Ovary (tissue), 7 donors: ENCODE measurements at regions not wholly inside any gene's neighbourhood (a gene's known extent, or its start where the extent isn't known, plus 50 kb on each side); places are given as distances from the start of the nearest gene placed in this dataset.

Source experiments
- DNase-seq, 5 donors: peaks; one replicate each; pipeline ENCODE4 v3.0.0-alpha.2; 2019 to 2020
- H3K27ac ChIP-seq, 2 donors: fragments of 200-600 bp; one replicate each; pipeline versions ENCODE4 v1.5.1 to v1.8.0; 2019 to 2022
- H3K27me3 ChIP-seq: fragments of 200-600 bp; one replicate; pipeline ENCODE4 v1.8.0; 2022
- H3K36me3 ChIP-seq: fragments of 200-600 bp; sonication (generic); one replicate; pipeline ENCODE4 v1.5.1; 2019
- H3K4me1 ChIP-seq: one replicate; pipeline ENCODE4 v1.8.1; 2013; ENCODE audit warnings: mild to moderate bottlenecking, moderate library complexity; ENCODE audit not compliant: insufficient read depth
- H3K4me3 ChIP-seq: fragments of 200-600 bp; sonication (generic); one replicate; pipeline ENCODE4 v1.5.1; 2017
- H3K9me3 ChIP-seq, 2 donors: fragments of 200-600 bp in 1 of 2; sonication (generic) in 1 of 2; one replicate each; pipeline versions ENCODE4 v1.5.1 to v1.8.1; 2013 to 2019; ENCODE audit warnings: mild to moderate bottlenecking in 1 of 2, moderate library complexity in 1 of 2
- CTCF ChIP-seq, 3 donors: fragments of 450-650 bp in 2 of 3; fragments of 200-600 bp in 1 of 3; IDR thresholded peaks; one replicate each; pipeline versions ENCODE4 v1.5.1 to v1.8.0; 2016 to 2022; ENCODE audit warnings: antibody characterized with exemption in 3 of 3, mild to moderate bottlenecking in 1 of 3
- EP300 ChIP-seq: sonication (generic); formaldehyde crosslinking; IDR thresholded peaks from one replicate; pipeline ENCODE4 v1.6.1; 2017; ENCODE audit warnings: antibody characterized with exemption
- POLR2A ChIP-seq: fragments of 450-650 bp; IDR thresholded peaks from one replicate; pipeline ENCODE4 v1.6.1; 2017; ENCODE audit warnings: antibody characterized with exemption, mild to moderate bottlenecking, moderate library complexity
- WGBS, 3 donors: extraction: QIAGEN DNeasy Blood & Tissue Kit in 1 of 3; methylation state at CpG; one replicate each; pipeline versions ENCODE4 v1.1.5 to v1.1.7; 2013 to 2017; 5-methylcytosine and 5-hydroxymethylcytosine counted together
- intact Hi-C, 4 donors: fragments of 100-400 bp; cut with DNase I; formaldehyde crosslinking; loops; one replicate each; pipeline versions ENCODE4 v1.11.0 to v1.15.1; 2022 to 2023
- donor health status: DM: no; HTN: no; CAD: no; lungs with moderate emphysema.
- donor health status: DM: no; HTN: no; CAD: no.
- donor health status: Bipolar disorder and iron deficiency.
- donor health status: DM: no; HTN: no; CAD: no.
- donor health status: DM: yes; HTN: yes; CAD: no.

- no peak for DNase-seq
- H3K36me3 ChIP-seq, result no peaks in the 10 kb centered on the region
- no peak overlapping the region for H3K27ac ChIP-seq
- no peaks in the 10 kb centered on the region for H3K4me1 ChIP-seq
- H3K4me3 ChIP-seq, result no peak overlapping the region
- TF ChIP-seq CTCF (IDR thresholded peaks at IDR 0.05), result no peak
- no peak for TF ChIP-seq EP300
- TF ChIP-seq POLR2A, result no peak
- intact Hi-C loops, result no loop called here
- no peaks in the 10 kb centered on the region for H3K9me3 ChIP-seq
- no peaks in the 10 kb centered on the region for H3K27me3 ChIP-seq
- 58 to 73% (median 64%) methylated on average over 3 of the region's 3 CpGs for WGBS, 3 donors
Observed at GRCh38 chr3:181518222-181518621, 193.5 kb upstream of the SOX2 start.

GRCh38 chr3:181512787-181513186 lies 198.9 kb upstream of the SOX2 start:
- DNase-seq, result no peak
- intact Hi-C loops, result no loop called here
- H3K4me1 ChIP-seq, result no peaks in the 10 kb centered on the region
- H3K9me3 ChIP-seq, result peaks cover 0 to 3% of the 10 kb centered on the region in 2 donors
- no peak overlapping the region for H3K4me3 ChIP-seq
- H3K36me3 ChIP-seq, result no peaks in the 10 kb centered on the region
- no peak for TF ChIP-seq EP300
- no peak for TF ChIP-seq CTCF (IDR thresholded peaks at IDR 0.05)
- TF ChIP-seq POLR2A, result no peak
- no peaks in the 10 kb centered on the region for H3K27me3 ChIP-seq
- 78 to 84% (median 81%) methylated on average over 1 of the region's 1 CpG for WGBS, 3 donors
- H3K27ac ChIP-seq, result no peak overlapping the region

- Histone ChIP-seq H3K9me3 (peaks cover 0 to 3% of the 10 kb centered on the region in 2 donors), H3K4me3 (no peak overlapping the region), H3K27me3 (no peaks in the 10 kb centered on the region), H3K27ac (no peak overlapping the region), H3K36me3 (no peaks in the 10 kb centered on the region), H3K4me1 (no peaks in the 10 kb centered on the region)
- intact Hi-C loops, result no loop called here
- no peak for TF ChIP-seq POLR2A
- no peak for TF ChIP-seq CTCF (IDR thresholded peaks at IDR 0.05)
- TF ChIP-seq EP300, result no peak
- 58 to 73% (median 61%) methylated on average over 3 of the region's 3 CpGs for WGBS, 3 donors
- no peak for DNase-seq
Observed at GRCh38 chr3:181510500-181510899, 201.2 kb upstream of the SOX2 start.

- intact Hi-C loops, result no loop called here
- no peak overlapping the region for H3K27ac ChIP-seq
- H3K4me1 ChIP-seq, result no peaks in the 10 kb centered on the region
- WGBS, 3 donors, result 69 to 75% (median 73%) methylated on average over 3 of the region's 3 CpGs
- no peaks in the 10 kb centered on the region for H3K27me3 ChIP-seq
- no peaks in the 10 kb centered on the region for H3K9me3 ChIP-seq
- no peaks in the 10 kb centered on the region for H3K36me3 ChIP-seq
- H3K4me3 ChIP-seq, result no peak overlapping the region
- TF ChIP-seq POLR2A (no peak), CTCF (IDR thresholded peaks at IDR 0.05) (no peak), EP300 (no peak)
- no peak for DNase-seq
Observed at GRCh38 chr3:181497358-181497757, 214.4 kb upstream of the SOX2 start.

GRCh38 chr3:181493423-181493822 lies 218.3 kb upstream of the SOX2 start:
- TF ChIP-seq POLR2A (no peak), CTCF (IDR thresholded peaks at IDR 0.05) (no peak), EP300 (no peak)
- WGBS, 3 donors, result 61 to 75% (median 68%) methylated on average over 3 of the region's 3 CpGs
- intact Hi-C loops, result no loop called here
- H3K4me3 ChIP-seq, result no peak overlapping the region
- no peaks in the 10 kb centered on the region for H3K9me3 ChIP-seq
- no peaks in the 10 kb centered on the region for H3K27me3 ChIP-seq
- no peaks in the 10 kb centered on the region for H3K4me1 ChIP-seq
- no peak overlapping the region for H3K27ac ChIP-seq
- DNase-seq, result no peak
- H3K36me3 ChIP-seq, result no peaks in the 10 kb centered on the region
